Heart left ventricle (tissue), 13 donors: ENCODE measurements at regions not wholly inside any gene's neighbourhood (a gene's known extent, or its start where the extent isn't known, plus 50 kb on each side); places are given as distances from the start of the nearest gene placed in this dataset.

Experiments
- CTCF ChIP-seq, 12 donors: fragments of 200-600 bp; sonication (generic) in 4 of 12; IDR thresholded peaks; one replicate each; pipeline versions ENCODE4 v1.5.0 to v1.8.0; 2018 to 2022; ENCODE audit warnings: antibody characterized with exemption in 12 of 12, mild to moderate bottlenecking in 5 of 12
- POLR2A ChIP-seq, 2 donors: fragments of 450-650 bp; IDR thresholded peaks; one replicate each; pipeline ENCODE4 v1.6.1; 2017; ENCODE audit warnings: antibody characterized with exemption in 2 of 2, mild to moderate bottlenecking in 2 of 2, moderate library complexity in 2 of 2
- donor health status: ischemic (EF 13 %, LVEDD 7.1; RV severe dilation, severe dysfunction).
- donor health status: DM: no; HTN: yes; CAD: no.
- donor health status: DM: no; HTN: no; CAD: no.
- donor health status: ischemic (EF 25% LVEDD 6.9; RV normal size, moderate dysfunction).
- donor health status: ischemic (EF 25% LVEDD 5.7; RV mildly dilated, moderate dysfunction).
- donor health status: ischemic (EF 35%, LVEDD 5.7; RV mildly dilated, moderate dysfunction).
- donor health status: nonischemic (EF 11% LVEDD 7.7; RV severe dilation, severe dysfunction).
- donor health status: DM: yes; HTN: yes; CAD: no.
- donor health status: PGD.
- donor health status: ischemic (EF 29% LVEDD 5.4; RV normal size, mild dysfunction).
- donor health status: nonischemic (EF 23%, LVEDD 6.1; RV moderate dilation, normal function).

- TF ChIP-seq POLR2A (IDR thresholded peaks at IDR 0.05), result no peak
- no peak for TF ChIP-seq CTCF (IDR thresholded peaks at IDR 0.05)
These were observed 215.0 kb upstream of the PWP1 start for GRCh38 chr12:107470645-107471044.
